Astrocyte of the hippocampus (primary cell): ENCODE measurements at regions not wholly inside any gene's neighbourhood (a gene's known extent, or its start where the extent isn't known, plus 50 kb on each side); places are given as distances from the start of the nearest gene placed in this dataset.
"Not testable (repeated sequence)": the region's sequence is repeated elsewhere in the genome, so short reads cannot be mapped to it uniquely, and the experiment has no call there.

ENCODE experiments used
- DNase-seq: peaks from one replicate; pipeline ENCODE4 v3.0.0; 2011; ENCODE audit warnings: low read depth, low spot score

GRCh38 chr20:55424476-55424875 lies 580.8 kb downstream of the CBLN4 start:
- DNase-seq, result no peak

- DNase-seq, result peak; percentile 4
Measured at GRCh38 chr20:55417836-55418235, 587.5 kb downstream of the CBLN4 start.

GRCh38 chr20:55415567-55416142 lies 589.7 kb downstream of the CBLN4 start:
- peak; percentile 33 for DNase-seq

- not testable (repeated sequence) for DNase-seq
Measured at GRCh38 chr20:55412508-55412907, 592.8 kb downstream of the CBLN4 start.

- DNase-seq, result no peak
Measured at GRCh38 chr20:55406891-55407290, 598.4 kb downstream of the CBLN4 start.

GRCh38 chr20:55394592-55394991 lies 610.7 kb downstream of the CBLN4 start:
- peak; percentile 1 for DNase-seq

GRCh38 chr20:55390791-55391190 lies 614.5 kb downstream of the CBLN4 start:
- DNase-seq, result peak; percentile 51

- DNase-seq, result peak; percentile 34
Measured at GRCh38 chr20:55386686-55387085, 618.6 kb downstream of the CBLN4 start.

GRCh38 chr20:55375920-55376319 lies 629.4 kb downstream of the CBLN4 start:
- no peak for DNase-seq

GRCh38 chr20:55365745-55366144 lies 639.6 kb downstream of the CBLN4 start:
- no peak for DNase-seq

GRCh38 chr20:55360895-55361294 lies 644.4 kb downstream of the CBLN4 start:
- no peak for DNase-seq

GRCh38 chr20:55354720-55355119 lies 650.6 kb downstream of the CBLN4 start:
- peak; percentile 5 for DNase-seq

- no peak for DNase-seq
Measured at GRCh38 chr20:55353206-55353605, 652.1 kb downstream of the CBLN4 start.

GRCh38 chr20:55348223-55348622 lies 657.1 kb downstream of the CBLN4 start:
- DNase-seq, result no peak

GRCh38 chr20:55342822-55343221 lies 662.5 kb downstream of the CBLN4 start:
- no peak for DNase-seq

- peak; percentile 24 for DNase-seq
Measured at GRCh38 chr20:55333798-55334197, 671.5 kb downstream of the CBLN4 start.

GRCh38 chr20:55329108-55329507 lies 676.2 kb downstream of the CBLN4 start:
- DNase-seq, result no peak

GRCh38 chr20:55322745-55323144 lies 682.6 kb downstream of the CBLN4 start:
- no peak for DNase-seq

- DNase-seq, result no peak
Measured at GRCh38 chr20:55316753-55317152, 688.6 kb downstream of the CBLN4 start.

- not testable (repeated sequence) for DNase-seq
Measured at GRCh38 chr20:55310844-55311243, 694.5 kb downstream of the CBLN4 start.

- peak; percentile 70 for DNase-seq
Measured at GRCh38 chr20:55291261-55291660, 714.1 kb downstream of the CBLN4 start.

GRCh38 chr20:55283889-55284288 lies 721.4 kb downstream of the CBLN4 start:
- no peak for DNase-seq

GRCh38 chr20:55273149-55273548 lies 732.2 kb downstream of the CBLN4 start:
- DNase-seq, result no peak

GRCh38 chr20:55271371-55271770 lies 733.9 kb downstream of the CBLN4 start:
- DNase-seq, result no peak
